MCF 10A (cell line): ENCODE measurements at regions not wholly inside any gene's neighbourhood (a gene's known extent, or its start where the extent isn't known, plus 50 kb on each side); places are given as distances from the start of the nearest gene placed in this dataset.

ENCODE experiments used
- BruUV-seq: library from RNA; stranded (reverse); fragments of 400-500 nt; replicated peaks from 2 replicates; lab custom pipeline; 2021; lab: Mats Ljungman, UMichigan
- CTCF ChIA-PET: fragments of 300-600 bp; sonication (Branson Sonifier 250); formaldehyde crosslinking; extraction: SDS; loops from one replicate; lab custom pipeline; 2021; ENCODE audit warnings: antibody characterized with exemption, inconsistent platforms; lab: Yijun Ruan, JAX
- POLR2A ChIA-PET: fragments of 300-600, 350-650 bp; sonication (Branson Sonifier 250); formaldehyde crosslinking; extraction: SDS; loops from one replicate; lab custom pipeline; 2020; ENCODE audit warnings: antibody characterized with exemption, inconsistent platforms; lab: Yijun Ruan, JAX
- DNase-seq: peaks from one replicate; pipeline ENCODE4 v3.0.0-alpha.2; 2018; ENCODE audit not compliant: unreplicated experiment
- H3K27ac Mint-ChIP-seq: one replicate; pipeline ENCODE4 v1.8.0; 2022; ENCODE audit warnings: mild to moderate bottlenecking, low read depth, mixed read lengths; ENCODE audit not compliant: unreplicated experiment
- H3K27me3 Mint-ChIP-seq: one replicate; pipeline ENCODE4 v1.8.0; 2022; ENCODE audit warnings: mixed read lengths; ENCODE audit not compliant: insufficient read depth, unreplicated experiment
- H3K36me3 Mint-ChIP-seq: one replicate; pipeline ENCODE4 v1.8.0; 2022; ENCODE audit warnings: mild to moderate bottlenecking, moderate library complexity, mixed read lengths; ENCODE audit not compliant: insufficient read depth, unreplicated experiment
- H3K4me1 Mint-ChIP-seq: one replicate; pipeline ENCODE4 v1.8.0; 2022; ENCODE audit warnings: mixed read lengths; ENCODE audit not compliant: insufficient read depth, unreplicated experiment
- H3K4me3 Mint-ChIP-seq: one replicate; pipeline ENCODE4 v1.8.0; 2022; ENCODE audit warnings: mild to moderate bottlenecking, moderate library complexity, mixed read lengths; ENCODE audit not compliant: unreplicated experiment
- H3K9me3 Mint-ChIP-seq: one replicate; pipeline ENCODE4 v1.8.0; 2022; ENCODE audit warnings: mixed read lengths; ENCODE audit not compliant: unreplicated experiment
- intact Hi-C: fragments of 100-400 bp; cut with micrococcal nuclease; formaldehyde crosslinking; loops from 2 replicates; pipeline ENCODE4 v1.14.1; 2022
- TF ChIP-seq, protein P1 (sequence below): fragments of 200-600 bp; IDR thresholded peaks from one replicate; pipeline ENCODE4 v1.8.0; 2022; ENCODE audit warnings: antibody characterized with exemption, mild to moderate bottlenecking; ENCODE audit not compliant: unreplicated experiment

DNA sequence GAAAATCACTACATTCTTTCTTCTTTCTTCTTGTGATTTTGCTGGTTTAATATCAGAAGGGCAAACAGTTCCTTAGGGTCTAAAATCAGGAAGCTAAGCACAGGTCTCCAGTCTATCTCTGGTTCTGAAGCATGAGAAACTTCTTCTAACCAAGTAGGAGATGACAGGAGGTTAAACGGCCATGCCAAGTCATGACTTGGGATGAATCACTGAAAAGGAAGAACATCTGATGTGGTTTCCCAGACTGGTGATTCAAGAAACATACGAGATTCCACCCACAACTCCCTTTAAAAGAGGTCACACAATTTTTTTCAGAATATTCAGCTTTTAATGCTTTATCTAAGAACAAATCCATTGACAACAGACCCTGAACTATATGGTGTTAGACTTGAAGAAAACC lies 684.0 kb upstream of the PRKX start:
- peaks cover 32% of the 10 kb centered on the region for H3K9me3 Mint-ChIP-seq
- no peaks in the 10 kb centered on the region for H3K27me3 Mint-ChIP-seq
- no peak overlapping the region for H3K4me3 Mint-ChIP-seq
- H3K4me1 Mint-ChIP-seq = no peaks in the 10 kb centered on the region
- DNase-seq = no peak
- ChIA-PET CTCF (interaction anchor here (0.5 kb wide), 1 partner anchor 436 kb away, joined by 3 read pairs; no protein-coding TSS in a partner anchor), POLR2A (no interaction called here)
- H3K36me3 Mint-ChIP-seq = no peaks in the 10 kb centered on the region
- no TSS peak for BruUV-seq
- intact Hi-C loops = no loop called here
- TF ChIP-seq, protein P1, sequence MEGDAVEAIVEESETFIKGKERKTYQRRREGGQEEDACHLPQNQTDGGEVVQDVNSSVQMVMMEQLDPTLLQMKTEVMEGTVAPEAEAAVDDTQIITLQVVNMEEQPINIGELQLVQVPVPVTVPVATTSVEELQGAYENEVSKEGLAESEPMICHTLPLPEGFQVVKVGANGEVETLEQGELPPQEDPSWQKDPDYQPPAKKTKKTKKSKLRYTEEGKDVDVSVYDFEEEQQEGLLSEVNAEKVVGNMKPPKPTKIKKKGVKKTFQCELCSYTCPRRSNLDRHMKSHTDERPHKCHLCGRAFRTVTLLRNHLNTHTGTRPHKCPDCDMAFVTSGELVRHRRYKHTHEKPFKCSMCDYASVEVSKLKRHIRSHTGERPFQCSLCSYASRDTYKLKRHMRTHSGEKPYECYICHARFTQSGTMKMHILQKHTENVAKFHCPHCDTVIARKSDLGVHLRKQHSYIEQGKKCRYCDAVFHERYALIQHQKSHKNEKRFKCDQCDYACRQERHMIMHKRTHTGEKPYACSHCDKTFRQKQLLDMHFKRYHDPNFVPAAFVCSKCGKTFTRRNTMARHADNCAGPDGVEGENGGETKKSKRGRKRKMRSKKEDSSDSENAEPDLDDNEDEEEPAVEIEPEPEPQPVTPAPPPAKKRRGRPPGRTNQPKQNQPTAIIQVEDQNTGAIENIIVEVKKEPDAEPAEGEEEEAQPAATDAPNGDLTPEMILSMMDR = no peak
- H3K27ac Mint-ChIP-seq = no peak overlapping the region

GRCh38 chrX:4382273-4382672 lies 668.8 kb upstream of the PRKX start:
- H3K4me1 Mint-ChIP-seq = no peaks in the 10 kb centered on the region
- TF ChIP-seq, protein P1 = no peak
- no TSS peak for BruUV-seq
- intact Hi-C loops = no loop called here
- H3K27me3 Mint-ChIP-seq = no peaks in the 10 kb centered on the region
- H3K27ac Mint-ChIP-seq = no peak overlapping the region
- POLR2A ChIA-PET = no interaction called here
- no peaks in the 10 kb centered on the region for H3K36me3 Mint-ChIP-seq
- CTCF ChIA-PET = no interaction called here
- DNase-seq = no peak
- H3K4me3 Mint-ChIP-seq = no peak overlapping the region
- H3K9me3 Mint-ChIP-seq = peaks cover 1% of the 10 kb centered on the region

- Mint-ChIP-seq H3K27ac (no peak overlapping the region), H3K4me3 (no peak overlapping the region), H3K36me3 (no peaks in the 10 kb centered on the region), H3K27me3 (no peaks in the 10 kb centered on the region), H3K9me3 (peaks cover 10% of the 10 kb centered on the region), H3K4me1 (no peaks in the 10 kb centered on the region)
- POLR2A ChIA-PET = no interaction called here
- DNase-seq = no peak
- TF ChIP-seq, protein P1 = no peak
- BruUV-seq = no TSS peak
- intact Hi-C loops = no loop called here
- CTCF ChIA-PET = no interaction called here
These were observed 667.3 kb upstream of the PRKX start for GRCh38 chrX:4380710-4381109.

DNA sequence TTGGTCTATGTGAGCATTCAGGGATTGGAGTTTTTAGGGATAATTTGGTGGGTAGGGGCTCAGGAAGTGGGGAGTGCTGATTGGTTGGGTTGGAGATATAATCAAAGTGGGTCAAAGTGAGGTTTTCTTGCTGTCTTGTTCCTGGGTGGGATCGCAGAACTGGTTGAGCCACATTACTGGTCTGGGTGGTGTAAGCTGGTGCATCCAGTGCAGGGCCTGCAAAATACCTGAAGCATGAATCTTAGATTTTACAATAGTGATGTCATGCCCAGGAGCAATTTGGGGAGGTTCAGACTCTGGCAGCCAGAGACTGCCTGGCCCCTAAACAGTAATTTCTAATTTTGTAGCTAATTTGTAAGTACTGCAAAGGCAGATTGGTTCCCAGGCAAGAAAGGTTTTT lies 665.6 kb upstream of the PRKX start:
- H3K4me3 Mint-ChIP-seq = no peak overlapping the region
- intact Hi-C loops = no loop called here
- no peaks in the 10 kb centered on the region for H3K27me3 Mint-ChIP-seq
- ChIA-PET POLR2A (no interaction called here), CTCF (interaction anchor here (0.7 kb wide), 1 partner anchor 654 kb away, joined by 5 read pairs; no protein-coding TSS in a partner anchor)
- no TSS peak for BruUV-seq
- no peaks in the 10 kb centered on the region for H3K4me1 Mint-ChIP-seq
- TF ChIP-seq, protein P1 = no peak
- no peak overlapping the region for H3K27ac Mint-ChIP-seq
- peaks cover 14% of the 10 kb centered on the region for H3K9me3 Mint-ChIP-seq
- DNase-seq = no peak
- H3K36me3 Mint-ChIP-seq = no peaks in the 10 kb centered on the region
